Esophagus muscularis mucosa (tissue), 3 donors: ENCODE measurements at regions not wholly inside any gene's neighbourhood (a gene's known extent, or its start where the extent isn't known, plus 50 kb on each side); places are given as distances from the start of the nearest gene placed in this dataset.

Experiments
- EP300 ChIP-seq: sonication (generic); formaldehyde crosslinking; IDR thresholded peaks from one replicate; pipeline ENCODE4 v1.6.1; 2017; ENCODE audit warnings: antibody characterized with exemption
- TF ChIP-seq, protein P1 (sequence below), 3 experiments: fragments of 200-600 bp in 2 of 3; fragments of 450-650 bp in 1 of 3; sonication (generic) in 2 of 3; IDR thresholded peaks; one replicate each; pipeline ENCODE4 v1.5.1; 2017 to 2019; ENCODE audit warnings: antibody characterized with exemption in 3 of 3, mild to moderate bottlenecking in 2 of 3, moderate library complexity in 1 of 3

GRCh38 chr14:27148143-27148542 is 550.3 kb upstream of the NOVA1 start:
- TF ChIP-seq, protein P1, sequence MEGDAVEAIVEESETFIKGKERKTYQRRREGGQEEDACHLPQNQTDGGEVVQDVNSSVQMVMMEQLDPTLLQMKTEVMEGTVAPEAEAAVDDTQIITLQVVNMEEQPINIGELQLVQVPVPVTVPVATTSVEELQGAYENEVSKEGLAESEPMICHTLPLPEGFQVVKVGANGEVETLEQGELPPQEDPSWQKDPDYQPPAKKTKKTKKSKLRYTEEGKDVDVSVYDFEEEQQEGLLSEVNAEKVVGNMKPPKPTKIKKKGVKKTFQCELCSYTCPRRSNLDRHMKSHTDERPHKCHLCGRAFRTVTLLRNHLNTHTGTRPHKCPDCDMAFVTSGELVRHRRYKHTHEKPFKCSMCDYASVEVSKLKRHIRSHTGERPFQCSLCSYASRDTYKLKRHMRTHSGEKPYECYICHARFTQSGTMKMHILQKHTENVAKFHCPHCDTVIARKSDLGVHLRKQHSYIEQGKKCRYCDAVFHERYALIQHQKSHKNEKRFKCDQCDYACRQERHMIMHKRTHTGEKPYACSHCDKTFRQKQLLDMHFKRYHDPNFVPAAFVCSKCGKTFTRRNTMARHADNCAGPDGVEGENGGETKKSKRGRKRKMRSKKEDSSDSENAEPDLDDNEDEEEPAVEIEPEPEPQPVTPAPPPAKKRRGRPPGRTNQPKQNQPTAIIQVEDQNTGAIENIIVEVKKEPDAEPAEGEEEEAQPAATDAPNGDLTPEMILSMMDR (IDR thresholded peaks at IDR 0.05) = no peak
- TF ChIP-seq EP300 = no peak
